ENCODE measurements at regions not wholly inside any gene's neighbourhood (a gene's known extent, or its start where the extent isn't known, plus 50 kb on each side); places are given as distances from the start of the nearest gene placed in this dataset.

GRCh38 chr10:130989670-130990232 lies 321.8 kb downstream of the TCERG1L start:
- no peak overlapping the region for H2BK5ac ChIP-seq (ENCODE audit: insufficient read length, low read length)
- no peaks in the 10 kb centered on the region for H3K79me1 ChIP-seq (ENCODE audit: insufficient read depth, low read depth, low read length, poor library complexity, severe bottlenecking)
- H3K36me3 Mint-ChIP-seq (ENCODE audit: insufficient read depth in 1 of 3, low read depth in 3 of 3) = peaks cover 0 to 2% (median 0%) of the 10 kb centered on the region in 3 experiments; a peak in 2 of 7 replicates
- TF ChIP-seq CTCF (conservative IDR thresholded peaks at IDR 0.05) = no peak
- no peak overlapping the region for H3K9ac ChIP-seq (ENCODE audit: extremely low read depth, insufficient read length, low read length)
- no peak overlapping the region for H3K56ac ChIP-seq (ENCODE audit: insufficient read length, low read depth, low read length)
- no peak overlapping the region for H3K4me3 Mint-ChIP-seq
- no peaks in the 10 kb centered on the region for H3K79me2 ChIP-seq (ENCODE audit: insufficient read depth, low read length)
- H3K27me3 Mint-ChIP-seq (ENCODE audit: low read depth) = no peaks in the 10 kb centered on the region; the same call in 1 of the 2 replicates
- H3K9me3 Mint-ChIP-seq = peaks cover 0 to 14% of the 10 kb centered on the region in 2 experiments; a peak in 2 of 5 replicates
- H2AK5ac ChIP-seq (ENCODE audit: insufficient read length, low read length) = no peak overlapping the region
- H3K27ac ChIP-seq (ENCODE audit: insufficient read length, low read depth, low read length) = no peak overlapping the region
- H3K4me1 Mint-ChIP-seq = no peaks in the 10 kb centered on the region; a peak in 1 of 4 replicates
- no peak overlapping the region for H2BK15ac ChIP-seq (ENCODE audit: low read depth, low read length)
- H3K23me2 ChIP-seq (ENCODE audit: insufficient read length, low read depth, low read length, poor library complexity, severe bottlenecking) = no peaks in the 10 kb centered on the region
- no peak overlapping the region for H3K23ac ChIP-seq (ENCODE audit: insufficient read length, low read depth, low read length)
- H3K27me3 ChIP-seq (ENCODE audit: insufficient read depth, low read length) = no peaks in the 10 kb centered on the region
- H4K20me1 ChIP-seq (ENCODE audit: control insufficient read depth, insufficient read depth, insufficient read length) = no peaks in the 10 kb centered on the region
- H2BK12ac ChIP-seq (ENCODE audit: insufficient read length, low read depth, low read length) = no peak overlapping the region
- no peak overlapping the region for H3K4me2 ChIP-seq (ENCODE audit: insufficient read depth, insufficient read length, low read length)
- H3K4ac ChIP-seq (ENCODE audit: low read depth, low read length) = no peak overlapping the region
- H2AFZ ChIP-seq (ENCODE audit: low read length) = no peak overlapping the region
- no peak overlapping the region for H3T11ph ChIP-seq (ENCODE audit: low read length)
- no CpG with 5 or more reads among the region's 8 CpGs for WGBS (ENCODE audit: extremely low coverage, insufficient read length, low lambda C conversion rate)
- H2BK20ac ChIP-seq (ENCODE audit: low read depth, low read length, poor library complexity, severe bottlenecking) = no peak overlapping the region
- no peaks in the 10 kb centered on the region for H3K4me1 ChIP-seq (ENCODE audit: insufficient read depth, low read length)
- H4K91ac ChIP-seq (ENCODE audit: insufficient read length, low read depth, low read length) = no peak overlapping the region
- no peak overlapping the region for H2BK120ac ChIP-seq (ENCODE audit: low read depth, low read length, poor library complexity, severe bottlenecking)
- H3K14ac ChIP-seq (ENCODE audit: insufficient read depth, low read length) = no peak overlapping the region
- no peak overlapping the region for H3K27ac Mint-ChIP-seq
- H3K9me3 ChIP-seq (ENCODE audit: control insufficient read depth, low read depth, low read length) = no peaks in the 10 kb centered on the region
- H3K18ac ChIP-seq (ENCODE audit: insufficient read length, low read depth, low read length) = no peak overlapping the region
- H4K8ac ChIP-seq (replicated peaks; ENCODE audit: insufficient read length, low read depth, low read length) = no peak overlapping the region
- no peak overlapping the region for H4K5ac ChIP-seq (ENCODE audit: insufficient read length, low read depth, low read length)
- no peak for DNase-seq

Measured in H9 (cell line).